HG02970 (cell line): ENCODE measurements at regions not wholly inside any gene's neighbourhood (a gene's known extent, or its start where the extent isn't known, plus 50 kb on each side); places are given as distances from the start of the nearest gene placed in this dataset.
"Not testable (repeated sequence)": the region's sequence is repeated elsewhere in the genome, so short reads cannot be mapped to it uniquely, and the experiment has no call there.

Experiments used
- ATAC-seq: cut with Tn5 transposase; IDR thresholded peaks from one replicate; pipeline ENCODE4 v1.9.1; 2021; ENCODE audit warnings: mild to moderate bottlenecking, moderate library complexity, moderate number of reproducible peaks; ENCODE audit not compliant: unreplicated experiment, low FRiP score

DNA sequence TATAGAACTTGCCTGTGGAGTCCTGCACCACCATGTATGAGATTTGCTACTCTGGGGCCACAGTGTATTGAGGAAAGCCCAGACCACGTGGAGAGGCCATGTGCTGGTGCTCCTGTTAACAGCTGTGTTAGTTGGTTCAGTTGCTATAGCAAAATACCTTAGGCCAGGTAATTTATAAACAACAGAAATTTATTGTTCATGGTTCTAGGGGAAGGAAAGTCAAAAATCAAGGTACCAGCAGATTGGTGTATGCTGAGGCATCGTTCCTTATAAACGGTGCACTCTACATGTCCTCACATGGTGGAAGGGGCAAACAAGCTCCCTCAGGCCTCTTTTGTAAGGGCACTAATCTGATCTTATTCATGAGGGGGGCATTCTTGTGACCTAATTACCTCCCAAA lies 135.9 kb upstream of the FOXN2 start:
- ATAC-seq, result no peak

DNA sequence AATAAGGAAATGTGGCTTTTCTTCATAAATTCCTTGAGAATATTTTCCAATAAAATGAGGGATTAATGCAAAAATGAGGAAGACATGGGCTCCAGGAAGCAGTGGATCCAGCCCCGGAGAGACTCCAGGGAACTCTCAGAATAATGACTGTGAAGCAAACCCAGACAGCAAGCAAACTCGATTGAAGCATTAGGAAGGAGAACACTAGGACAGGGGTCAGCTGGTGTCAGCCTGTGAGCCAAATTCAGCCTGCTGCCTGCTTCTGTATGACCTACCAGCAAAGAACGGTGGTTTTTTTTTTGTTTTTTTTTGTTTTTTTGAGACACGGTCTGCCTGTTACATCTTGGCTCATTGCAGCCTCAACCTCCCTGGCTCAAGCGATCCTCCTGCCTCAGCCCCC lies 133.9 kb upstream of the FOXN2 start:
- ATAC-seq, result no peak

DNA sequence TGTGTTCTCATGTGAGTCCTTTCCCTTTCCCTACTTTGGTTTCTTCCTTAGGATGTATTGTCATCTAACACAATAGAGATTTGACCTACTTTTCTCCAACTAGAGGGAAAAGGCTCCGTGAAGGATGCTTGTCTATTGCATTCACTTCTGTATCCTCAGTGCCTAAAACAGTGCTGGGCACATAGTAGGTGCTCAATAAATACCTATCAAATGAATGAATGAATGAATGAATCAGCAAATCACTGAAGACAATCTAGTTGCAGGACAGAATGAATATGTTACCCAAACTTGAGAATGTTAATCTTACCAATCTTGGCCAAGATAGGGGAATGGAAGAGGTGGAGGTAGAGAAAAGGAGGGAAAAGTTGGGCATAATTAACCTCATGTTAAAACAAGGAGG lies 131.2 kb upstream of the FOXN2 start:
- ATAC-seq, result no peak

DNA sequence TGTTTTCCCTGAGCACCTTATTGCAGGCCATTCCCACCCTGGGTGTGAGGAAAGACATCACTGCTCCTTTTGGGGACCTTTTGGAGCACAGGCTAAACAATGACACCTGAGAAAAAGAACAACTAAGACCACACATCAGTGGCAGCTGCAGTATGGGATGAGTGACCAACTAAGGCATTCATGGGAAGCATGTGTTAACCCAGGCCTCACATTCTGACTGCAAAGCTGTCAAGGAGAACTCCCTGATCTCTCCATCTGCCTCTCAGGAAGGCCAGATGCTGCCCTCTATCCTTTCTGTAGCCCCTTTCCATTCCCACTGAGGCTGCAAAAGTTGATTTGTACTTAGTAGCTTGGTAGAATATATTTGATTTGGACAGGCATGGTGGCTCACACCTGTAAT lies 130.5 kb upstream of the FOXN2 start:
- no peak for ATAC-seq

DNA sequence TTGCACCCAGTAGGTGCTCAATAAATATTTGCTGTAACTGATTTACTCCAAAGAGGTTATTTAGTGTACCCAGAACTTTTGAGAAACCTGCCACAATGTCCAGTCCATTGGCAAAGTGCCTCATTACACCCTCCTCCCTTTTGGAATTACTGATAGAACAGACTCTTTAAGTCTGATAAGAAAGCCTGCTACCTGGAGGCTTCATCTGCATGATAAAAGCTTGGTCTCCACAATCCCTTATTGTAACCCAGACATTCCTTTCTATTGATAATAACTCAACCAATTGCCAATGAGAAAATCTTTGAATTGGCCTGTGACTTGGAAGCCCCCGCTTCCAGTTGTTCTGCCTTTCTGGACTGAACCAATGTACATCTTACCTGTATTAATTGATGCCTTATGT lies 127.0 kb upstream of the FOXN2 start:
- ATAC-seq, result no peak

DNA sequence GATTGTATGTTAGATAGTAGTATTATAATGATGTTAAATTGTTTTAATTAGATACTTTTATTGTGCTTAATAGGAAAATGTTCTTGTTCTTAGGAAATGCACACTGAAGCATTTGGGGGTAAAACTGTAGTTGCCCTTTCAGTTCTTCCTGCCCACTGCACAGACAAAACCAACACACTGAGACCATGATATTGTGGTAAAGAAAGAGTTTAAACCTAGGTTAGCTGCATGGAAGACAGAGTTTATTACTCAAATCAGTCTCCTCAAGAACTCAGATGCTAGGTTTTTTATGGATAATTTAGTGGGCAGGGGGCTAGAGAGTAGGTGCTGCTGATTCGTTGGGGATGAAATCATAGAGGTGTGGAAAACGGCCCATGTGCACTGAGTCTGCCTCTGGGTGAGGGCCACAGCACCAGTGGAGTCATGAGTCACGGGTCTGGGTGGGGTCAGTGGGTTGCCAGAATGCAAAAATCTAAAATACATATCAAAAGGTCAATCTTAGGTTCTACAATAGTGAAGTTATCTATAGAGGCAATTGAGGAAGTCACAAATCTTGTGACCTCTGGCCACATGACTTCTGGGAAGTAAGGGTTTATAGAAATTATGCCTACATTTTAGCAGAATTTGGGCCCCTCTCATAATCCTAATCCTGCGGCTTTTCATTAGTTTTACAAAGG lies 124.8 kb upstream of the FOXN2 start:
- no peak for ATAC-seq

DNA sequence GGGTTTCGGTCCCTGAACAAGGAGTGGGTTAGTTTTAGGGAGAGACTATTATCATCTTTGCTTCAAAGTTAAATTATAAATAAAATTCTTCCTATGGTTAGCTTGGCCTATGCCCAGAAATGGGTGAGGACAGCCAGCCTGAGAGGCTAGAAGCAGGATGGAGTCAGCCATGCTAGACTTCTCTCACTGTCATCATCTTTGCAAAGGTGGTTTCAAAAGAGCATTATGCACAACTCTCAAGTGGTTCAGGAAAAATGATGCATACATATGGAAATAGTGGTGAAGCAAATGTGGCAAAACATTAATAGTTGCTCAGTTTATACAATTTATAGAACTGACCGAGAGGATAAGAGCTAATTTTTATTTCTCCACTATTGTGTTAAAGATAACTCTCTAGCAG lies 124.3 kb upstream of the FOXN2 start:
- ATAC-seq, result no peak

DNA sequence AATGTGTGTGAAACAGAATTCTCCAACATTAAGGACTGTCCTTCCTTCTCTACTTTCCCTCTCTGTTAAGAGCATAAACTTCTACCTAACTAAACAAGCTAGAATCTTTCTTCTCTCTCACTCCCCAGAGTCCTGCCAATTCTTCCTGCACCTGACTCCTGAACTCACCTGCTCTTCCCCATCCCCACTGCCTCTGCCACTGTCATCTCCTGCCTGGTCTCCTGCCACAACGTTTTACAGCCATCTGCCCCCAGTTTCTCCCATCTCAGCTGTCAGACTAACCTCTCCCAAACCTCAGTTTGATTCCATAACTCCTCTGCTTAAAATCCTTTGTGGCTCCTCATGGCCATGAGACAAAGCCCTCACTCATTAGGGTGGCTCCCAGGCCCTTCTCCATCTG lies 119.8 kb upstream of the FOXN2 start:
- no peak for ATAC-seq

DNA sequence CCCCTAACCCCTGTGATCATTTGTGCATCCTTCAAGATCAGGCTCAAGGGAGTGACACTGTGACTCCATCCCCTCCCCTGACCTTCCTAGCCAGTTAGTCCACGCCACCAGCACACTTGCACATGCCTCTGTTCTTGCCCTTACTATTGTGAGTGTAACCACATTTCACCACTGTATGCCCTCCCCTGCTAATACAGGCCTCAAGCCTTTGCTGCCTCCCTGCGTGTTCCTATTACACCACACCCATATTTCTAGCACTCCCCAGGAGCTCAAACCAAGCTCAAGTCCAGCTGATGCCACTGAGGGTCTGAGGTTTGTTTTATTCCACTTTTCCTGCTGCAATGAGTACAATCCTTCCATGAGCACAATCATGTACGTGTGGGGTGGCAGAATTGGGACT lies 119.3 kb upstream of the FOXN2 start:
- no peak for ATAC-seq

DNA sequence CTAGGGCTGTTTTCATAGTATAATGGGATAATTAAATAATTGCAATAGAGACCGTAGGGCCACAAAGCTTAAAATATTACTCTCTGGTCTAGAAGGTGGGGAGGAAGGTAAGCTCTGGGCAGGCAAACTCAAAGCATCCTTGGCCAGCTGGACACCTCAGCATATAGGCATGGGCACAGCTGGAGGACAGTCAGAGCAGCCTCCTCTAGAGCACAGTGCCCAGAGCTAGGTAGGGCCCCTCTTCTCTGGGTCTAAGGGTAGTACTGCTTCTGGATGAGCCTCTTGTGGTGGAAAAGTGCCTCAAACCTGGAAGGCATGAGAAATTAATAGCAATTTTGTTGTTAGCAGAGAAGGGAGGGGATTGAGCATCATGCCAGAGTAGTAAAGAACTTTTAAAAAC lies 116.9 kb upstream of the FOXN2 start:
- no peak for ATAC-seq

DNA sequence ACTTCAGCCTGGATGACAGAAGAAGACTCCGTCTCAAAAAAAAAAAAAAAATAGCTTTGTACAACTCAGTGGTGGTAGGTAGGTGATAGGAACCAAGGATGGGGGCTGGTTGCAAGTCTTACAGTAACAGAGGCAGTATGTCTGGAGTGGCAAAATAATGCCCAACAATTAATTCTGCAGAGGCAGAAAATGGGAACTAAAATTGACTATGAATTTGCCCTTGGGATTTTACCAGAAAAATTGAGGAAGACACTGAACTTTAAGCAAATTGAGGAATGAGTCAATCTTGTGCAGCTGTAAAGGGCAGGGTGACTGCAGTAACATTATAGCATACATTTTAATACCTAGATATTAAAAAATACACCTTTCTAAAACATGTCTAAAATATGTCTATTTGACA lies 116.1 kb upstream of the FOXN2 start:
- no peak for ATAC-seq

DNA sequence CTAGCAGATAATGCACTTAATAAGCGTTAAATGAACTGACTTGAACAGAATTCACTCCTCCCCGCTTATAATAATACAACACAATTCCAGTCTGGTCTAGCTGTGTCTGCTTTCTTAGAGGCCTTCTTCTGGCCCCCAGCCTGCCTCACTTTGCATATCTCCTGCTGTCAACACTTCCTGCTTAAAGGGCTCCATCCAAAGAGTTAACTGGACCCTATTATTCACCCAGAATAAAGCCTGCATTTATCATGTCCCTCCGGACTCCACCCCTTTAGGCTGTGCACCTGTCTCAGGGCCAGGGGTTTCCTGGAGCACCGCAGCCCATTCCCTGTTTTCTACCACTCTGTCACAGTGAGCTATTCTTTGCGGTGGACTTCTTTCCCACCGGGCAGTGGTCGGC lies 115.4 kb upstream of the FOXN2 start:
- no peak for ATAC-seq

DNA sequence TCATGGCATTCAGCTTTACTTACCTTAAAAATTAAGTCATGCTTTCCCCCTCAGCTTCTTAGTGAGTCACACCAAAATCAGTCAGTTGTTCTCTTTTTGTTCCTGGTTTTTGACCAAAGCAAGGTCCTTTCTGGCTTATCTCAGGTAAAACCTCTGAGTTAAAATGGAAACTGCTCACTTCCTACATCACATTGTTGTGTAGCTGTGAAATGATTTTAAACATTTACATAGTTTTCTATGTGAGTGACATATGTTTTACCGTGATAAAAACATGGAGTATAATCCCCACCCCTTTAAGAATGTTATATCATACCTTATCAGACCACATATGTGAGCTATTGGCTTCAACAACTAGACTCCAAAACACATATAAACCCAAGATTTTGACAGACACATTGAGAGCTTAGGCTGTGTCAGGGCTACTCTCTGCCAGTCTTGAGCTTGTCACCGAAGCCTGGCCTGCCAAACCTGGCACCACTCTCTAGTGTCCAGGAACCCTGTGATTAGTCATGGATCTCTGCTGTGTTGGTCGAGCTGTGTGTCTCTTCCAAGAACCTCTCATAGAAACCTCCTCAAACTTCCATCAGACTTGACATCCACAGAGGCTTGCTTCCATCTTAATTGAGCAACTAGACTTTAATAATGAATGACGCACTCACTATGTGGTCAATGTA lies 113.7 kb upstream of the FOXN2 start:
- no peak for ATAC-seq

DNA sequence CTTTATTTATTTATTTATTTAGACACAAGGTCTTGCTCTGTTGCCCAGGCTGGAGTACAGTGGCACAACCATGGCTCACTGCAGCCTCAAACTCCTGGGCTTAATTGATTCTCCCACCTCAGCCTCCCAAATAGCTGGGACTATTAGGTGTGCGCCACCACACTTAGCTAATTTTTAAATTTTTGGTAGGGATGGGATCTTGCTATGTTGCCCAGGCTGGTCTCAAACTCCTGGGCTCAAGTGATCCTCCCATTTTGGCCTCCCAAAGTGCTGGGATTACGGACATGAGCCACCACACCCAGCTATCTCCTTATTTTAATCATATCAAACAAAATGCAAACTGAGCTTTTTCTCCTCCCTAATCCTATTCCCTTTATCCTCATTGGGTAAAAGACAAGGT lies 113.0 kb upstream of the FOXN2 start:
- ATAC-seq, result not testable (repeated sequence)

DNA sequence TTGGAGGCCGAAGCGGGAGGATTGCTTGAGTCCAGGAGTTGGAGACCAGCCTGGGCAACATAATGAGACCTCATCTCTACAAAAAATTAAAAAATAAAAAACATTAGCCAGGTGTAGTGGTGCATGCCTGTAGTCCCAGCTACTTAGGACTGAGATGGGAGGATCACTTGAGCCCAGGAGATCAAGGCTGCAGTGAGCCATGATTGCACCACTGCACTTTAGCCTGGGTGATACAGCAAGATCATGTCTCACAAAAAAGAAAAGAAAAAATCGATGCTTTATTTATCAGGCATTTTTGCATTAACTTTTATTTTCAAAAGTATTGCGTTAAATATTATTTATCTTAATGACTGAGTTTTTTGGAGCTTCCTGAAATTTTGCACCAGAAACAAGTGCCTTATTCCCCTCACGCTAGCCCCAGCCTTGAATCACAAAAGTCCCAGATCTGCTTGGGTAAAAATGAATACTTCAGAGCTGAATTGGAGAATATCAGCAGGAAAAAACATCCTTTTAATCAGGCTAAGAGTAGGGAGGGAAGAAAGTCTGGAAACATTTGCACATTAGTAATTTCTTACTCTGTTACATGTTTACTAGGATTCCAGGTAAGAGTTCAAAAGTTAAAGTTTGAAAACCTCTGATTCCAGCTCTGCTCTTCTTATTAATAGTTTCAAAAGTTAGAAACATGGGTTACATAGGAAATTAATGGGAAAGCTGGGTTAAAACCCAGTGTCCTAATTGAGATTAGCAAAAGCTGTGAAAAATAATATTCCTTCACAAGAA lies 111.4 kb upstream of the FOXN2 start:
- no peak for ATAC-seq

DNA sequence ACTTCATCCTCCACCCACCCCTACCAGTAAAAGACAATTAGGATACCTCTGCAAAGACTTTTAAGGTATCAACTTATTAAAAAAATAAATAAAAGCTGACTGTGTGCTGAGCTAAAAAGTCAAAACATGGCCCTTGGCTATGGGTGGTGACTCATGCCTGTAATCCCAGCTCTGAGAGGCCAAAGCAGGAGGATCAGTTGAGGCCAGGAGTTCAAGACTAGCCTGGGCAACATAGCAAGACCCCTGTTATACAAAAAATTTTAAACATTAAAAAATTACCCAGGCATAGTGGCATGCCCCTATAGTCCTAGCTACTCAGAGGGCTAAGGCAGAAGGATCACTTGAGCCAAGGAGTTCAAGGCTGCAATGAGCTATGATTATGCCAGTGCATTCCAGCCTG lies 110.8 kb upstream of the FOXN2 start:
- no peak for ATAC-seq

DNA sequence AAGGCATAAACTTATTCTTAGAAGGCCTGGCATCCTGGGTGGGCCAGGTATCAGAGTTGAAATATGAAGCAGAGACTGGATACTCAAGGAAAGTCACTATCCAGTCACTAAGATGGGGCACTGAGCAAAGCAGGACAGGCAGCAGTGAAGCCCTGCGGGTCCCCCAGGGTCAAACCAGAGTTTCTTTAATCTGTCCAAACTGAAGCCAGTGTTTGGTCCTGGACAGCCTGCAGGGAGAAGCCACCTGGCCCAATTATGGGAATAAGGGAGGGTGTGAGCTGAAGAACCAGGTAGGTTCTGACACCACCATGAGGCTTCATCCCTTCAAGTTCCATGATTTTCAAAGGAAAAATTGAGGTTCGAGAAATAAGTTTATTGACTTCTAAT lies 109.7 kb upstream of the FOXN2 start:
- no peak for ATAC-seq

DNA sequence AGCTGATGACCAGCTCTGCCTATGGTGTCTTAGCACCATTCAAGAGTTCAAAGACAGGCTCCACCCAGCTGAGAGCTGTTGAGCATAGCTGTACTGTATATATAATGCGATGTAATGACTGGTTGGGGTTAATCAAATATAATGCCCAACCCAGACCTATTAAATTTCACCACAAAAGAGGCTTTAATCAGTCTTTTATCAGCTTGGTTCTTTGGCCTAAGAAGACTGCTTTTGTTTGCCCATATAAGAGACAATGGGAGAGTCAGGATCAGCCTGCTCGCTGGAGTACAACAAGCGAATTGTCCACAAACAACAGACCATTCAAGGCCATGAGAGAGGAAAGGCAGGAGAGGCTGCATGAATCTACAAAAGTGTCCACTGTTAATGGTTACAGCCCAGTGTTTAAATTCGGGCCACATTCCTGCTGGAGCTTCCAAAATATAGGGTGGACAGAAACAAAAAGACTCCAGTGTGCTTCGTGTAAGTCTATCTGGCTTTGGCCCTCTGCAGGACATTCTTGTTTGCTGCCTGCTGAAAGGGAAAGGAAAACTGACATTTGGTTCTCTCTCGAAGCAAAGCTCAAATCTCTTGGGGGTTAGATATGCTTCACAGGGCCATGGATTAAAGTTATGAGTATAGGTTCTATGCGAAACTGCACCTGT lies 109.2 kb upstream of the FOXN2 start:
- ATAC-seq, result peak; percentile 67

DNA sequence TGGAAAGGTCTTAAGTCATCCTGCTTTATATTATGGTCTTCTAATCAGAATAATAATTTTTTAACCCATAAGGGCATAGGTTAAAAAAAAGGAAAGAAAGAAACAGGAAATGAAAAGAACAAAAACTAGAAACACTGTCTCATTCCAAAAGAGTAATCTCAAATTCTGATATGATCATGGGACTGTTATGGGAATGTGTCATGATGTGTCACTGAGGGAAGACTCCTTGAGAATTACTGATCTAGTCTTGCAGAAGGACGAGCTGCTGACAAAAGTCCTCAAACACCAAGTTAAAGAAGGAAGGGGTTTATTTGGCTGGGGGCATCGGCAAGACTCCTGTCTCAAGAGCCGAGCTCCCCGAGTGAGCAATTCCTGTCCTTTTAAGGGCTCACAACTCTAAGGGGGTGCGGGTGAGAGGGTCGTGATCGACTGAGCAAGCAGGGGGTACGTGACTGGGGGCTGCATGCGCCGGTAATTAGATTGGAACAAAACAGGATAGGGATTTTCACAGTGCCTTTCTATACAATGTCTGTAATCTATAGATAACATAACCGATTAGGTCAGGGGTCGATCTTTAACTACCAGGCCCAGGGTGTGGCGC lies 108.3 kb upstream of the FOXN2 start:
- ATAC-seq, result not testable (repeated sequence)

DNA sequence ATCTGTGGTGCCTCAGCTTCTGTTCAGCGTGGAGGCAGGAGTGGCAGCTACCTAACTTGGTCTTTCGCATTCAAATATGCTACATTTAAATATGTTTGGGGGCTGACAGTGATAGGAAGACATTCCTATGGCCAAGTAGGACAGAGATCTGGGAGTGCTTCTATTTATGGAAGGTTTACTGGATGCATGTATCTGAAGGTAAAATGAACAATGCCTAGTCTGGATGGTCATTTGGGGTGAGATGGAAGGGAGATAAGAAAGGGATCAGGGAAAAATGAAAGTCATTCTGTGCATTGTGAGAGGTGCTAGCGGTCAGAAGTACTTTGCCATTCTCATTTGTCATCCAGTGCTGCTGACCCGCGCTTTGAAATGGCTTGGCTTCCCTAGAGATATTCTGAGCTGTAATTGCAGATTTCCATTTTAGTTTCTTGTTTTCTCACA lies 107.3 kb upstream of the FOXN2 start:
- no peak for ATAC-seq

DNA sequence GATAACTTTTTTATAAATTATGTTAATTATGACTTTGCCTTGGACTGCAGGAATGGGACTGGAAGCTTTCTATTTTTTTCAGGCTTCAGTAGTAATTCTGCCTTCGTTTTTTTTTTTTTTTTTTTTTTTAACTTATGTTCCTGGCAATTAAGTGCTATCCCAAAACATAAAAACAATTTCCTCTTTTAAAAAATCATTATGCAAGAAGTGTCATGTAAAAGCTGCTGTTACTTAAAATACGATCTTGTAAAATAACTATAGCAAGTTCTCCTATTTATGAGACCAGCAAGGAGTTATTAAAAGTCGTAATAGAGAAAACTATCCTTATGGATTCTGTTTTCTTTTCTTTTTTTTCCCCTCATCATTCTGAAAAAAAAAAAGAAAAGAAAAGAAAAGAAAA lies 106.6 kb upstream of the FOXN2 start:
- no peak for ATAC-seq
